Activated CD4-positive, alpha-beta T cell treated with anti-CD3 and anti-CD28 coated beads, Interleukin-2, amount 50 U/mL, for 48 hours (primary cell): ENCODE measurements at regions not wholly inside any gene's neighbourhood (a gene's known extent, or its start where the extent isn't known, plus 50 kb on each side); places are given as distances from the start of the nearest gene placed in this dataset.
"Not testable (repeated sequence)": the region's sequence is repeated elsewhere in the genome, so short reads cannot be mapped to it uniquely, and the experiment has no call there.

Source experiments
- DNase-seq, 2 experiments: peaks; one replicate each; pipeline ENCODE4 v3.0.0-alpha.2; 2020

GRCh38 chrX:22536746-22537304, 264.1 kb downstream of the CBLL2 start:
- no peak for DNase-seq

GRCh38 chrX:22538580-22538979, 265.9 kb downstream of the CBLL2 start:
- no peak for DNase-seq

- no peak for DNase-seq
Measured at GRCh38 chrX:22541926-22542325, 269.2 kb downstream of the CBLL2 start.

GRCh38 chrX:22542641-22543040, 269.9 kb downstream of the CBLL2 start:
- no peak for DNase-seq

- DNase-seq = no peak
Measured at GRCh38 chrX:22559506-22559905, 286.8 kb downstream of the CBLL2 start.

GRCh38 chrX:22575161-22575845, 302.6 kb downstream of the CBLL2 start:
- DNase-seq = no peak

- no peak for DNase-seq
Measured at GRCh38 chrX:22577181-22577580, 304.5 kb downstream of the CBLL2 start.

GRCh38 chrX:22585831-22586230, 313.1 kb downstream of the CBLL2 start:
- DNase-seq = no peak

- DNase-seq = no peak
Measured at GRCh38 chrX:22589845-22590244, 317.1 kb downstream of the CBLL2 start.

GRCh38 chrX:22594766-22595165, 322.1 kb downstream of the CBLL2 start:
- DNase-seq = no peak

GRCh38 chrX:22603060-22603459, 330.3 kb downstream of the CBLL2 start:
- DNase-seq = no peak

GRCh38 chrX:22609452-22609851, 336.7 kb downstream of the CBLL2 start:
- DNase-seq = not testable (repeated sequence)

GRCh38 chrX:22616867-22617266, 344.2 kb downstream of the CBLL2 start:
- DNase-seq = no peak

GRCh38 chrX:22627576-22627975, 354.9 kb downstream of the CBLL2 start:
- no peak for DNase-seq

- no peak for DNase-seq
Measured at GRCh38 chrX:22628275-22628674, 355.6 kb downstream of the CBLL2 start.

GRCh38 chrX:22629105-22629725, 356.5 kb downstream of the CBLL2 start:
- DNase-seq = no peak

- DNase-seq = no peak
Measured at GRCh38 chrX:22634083-22634482, 361.4 kb downstream of the CBLL2 start.

GRCh38 chrX:22634751-22635150, 362.0 kb downstream of the CBLL2 start:
- no peak for DNase-seq

GRCh38 chrX:22648281-22648680, 351.5 kb upstream of the DDX53 start:
- DNase-seq = no peak

- DNase-seq = no peak
Measured at GRCh38 chrX:22650691-22651090, 349.1 kb upstream of the DDX53 start.

- no peak for DNase-seq
Measured at GRCh38 chrX:22652596-22652995, 347.2 kb upstream of the DDX53 start.

GRCh38 chrX:22660756-22661155, 339.0 kb upstream of the DDX53 start:
- DNase-seq = no peak

GRCh38 chrX:22662776-22663175, 337.0 kb upstream of the DDX53 start:
- no peak for DNase-seq

- DNase-seq = no peak
Measured at GRCh38 chrX:22664826-22665225, 334.9 kb upstream of the DDX53 start.

- no peak for DNase-seq
Measured at GRCh38 chrX:22665818-22666217, 333.9 kb upstream of the DDX53 start.
